SK-N-MC (cell line): ENCODE measurements at regions not wholly inside any gene's neighbourhood (a gene's known extent, or its start where the extent isn't known, plus 50 kb on each side); places are given as distances from the start of the nearest gene placed in this dataset.

Experiments
- EZH2 ChIP-seq: fragments of 200-600 bp; sonication (generic); IDR thresholded peaks from one replicate; pipeline ENCODE4 v1.6.1; 2017; ENCODE audit warnings: antibody characterized with exemption
- FOXP2 ChIP-seq: optimal IDR thresholded peaks from 2 replicates; pipeline ENCODE3; 2011; ENCODE audit warnings: mild to moderate bottlenecking, moderate library complexity; ENCODE audit not compliant: insufficient read depth; ENCODE audit errors: extremely low read length, control extremely low read depth
- POLR2AphosphoS5 ChIP-seq: IDR thresholded peaks from 2 replicates; pipeline ENCODE4 v1.6.1; 2012; ENCODE audit warnings: mild to moderate bottlenecking, low read depth, low read length, borderline replicate concordance

- TF ChIP-seq EZH2 (no peak), POLR2AphosphoS5 (no peak), FOXP2 (no peak)
Observed at GRCh38 chr13:40205771-40206240, 460.6 kb downstream of the FOXO1 start.
